KMS-11 (cell line): ENCODE measurements at regions not wholly inside any gene's neighbourhood (a gene's known extent, or its start where the extent isn't known, plus 50 kb on each side); places are given as distances from the start of the nearest gene placed in this dataset.

Experiments used
- H2AFZ ChIP-seq: fragments of 200-600 bp; sonication (generic); 2 replicates; pipeline ENCODE4 v1.6.1; 2016; ENCODE audit warnings: antibody characterized with exemption, mixed run types, low read depth
- H3K27ac ChIP-seq: fragments of 200-600 bp; sonication (generic); 2 replicates; pipeline ENCODE4 v1.6.1; 2016; ENCODE audit warnings: mild to moderate bottlenecking, mixed run types
- H3K27me3 ChIP-seq: fragments of 200-600 bp; sonication (generic); 2 replicates; pipeline ENCODE4 v1.6.1; 2017; ENCODE audit warnings: mild to moderate bottlenecking, low read depth, mixed run types, moderate library complexity; ENCODE audit not compliant: insufficient read depth
- H3K36me3 ChIP-seq: fragments of 200-600 bp; sonication (generic); 2 replicates; pipeline ENCODE4 v1.6.1; 2017; ENCODE audit warnings: mild to moderate bottlenecking, mixed run types; ENCODE audit not compliant: insufficient read depth
- H3K4me1 ChIP-seq: fragments of 200-600 bp; sonication (generic); 2 replicates; pipeline ENCODE4 v1.6.1; 2016; ENCODE audit warnings: mild to moderate bottlenecking, low read depth, mixed run types; ENCODE audit not compliant: poor library complexity, severe bottlenecking
- H3K4me2 ChIP-seq: fragments of 200-600 bp; sonication (generic); 2 replicates; pipeline ENCODE4 v1.7.0; 2016; ENCODE audit warnings: mild to moderate bottlenecking, mixed run types
- H3K4me3 ChIP-seq: fragments of 200-600 bp; sonication (generic); IDR thresholded peaks from 2 replicates; pipeline ENCODE4 v1.6.1; 2017; ENCODE audit warnings: low read depth, low read length, mixed read lengths; ENCODE audit not compliant: insufficient read depth
- H3K79me2 ChIP-seq: fragments of 200-600 bp; sonication (generic); 2 replicates; pipeline ENCODE4 v1.6.1; 2016; ENCODE audit warnings: low read depth, mixed run types; ENCODE audit not compliant: insufficient read depth
- H3K9ac ChIP-seq: fragments of 200-600 bp; sonication (generic); 2 replicates; pipeline ENCODE4 v1.6.1; 2016; ENCODE audit warnings: mild to moderate bottlenecking, mixed run types
- H4K20me1 ChIP-seq: fragments of 200-600 bp; sonication (generic); 2 replicates; pipeline ENCODE4 v1.6.1; 2016; ENCODE audit warnings: mild to moderate bottlenecking, mixed run types; ENCODE audit not compliant: insufficient read depth
- TF ChIP-seq, protein P1 (sequence below): fragments of 200-600 bp; sonication (generic); conservative IDR thresholded peaks from 2 replicates; pipeline ENCODE4 v1.6.1; 2017; ENCODE audit warnings: low read depth, mild to moderate bottlenecking, antibody characterized with exemption, low read length, moderate library complexity, mixed read lengths

DNA sequence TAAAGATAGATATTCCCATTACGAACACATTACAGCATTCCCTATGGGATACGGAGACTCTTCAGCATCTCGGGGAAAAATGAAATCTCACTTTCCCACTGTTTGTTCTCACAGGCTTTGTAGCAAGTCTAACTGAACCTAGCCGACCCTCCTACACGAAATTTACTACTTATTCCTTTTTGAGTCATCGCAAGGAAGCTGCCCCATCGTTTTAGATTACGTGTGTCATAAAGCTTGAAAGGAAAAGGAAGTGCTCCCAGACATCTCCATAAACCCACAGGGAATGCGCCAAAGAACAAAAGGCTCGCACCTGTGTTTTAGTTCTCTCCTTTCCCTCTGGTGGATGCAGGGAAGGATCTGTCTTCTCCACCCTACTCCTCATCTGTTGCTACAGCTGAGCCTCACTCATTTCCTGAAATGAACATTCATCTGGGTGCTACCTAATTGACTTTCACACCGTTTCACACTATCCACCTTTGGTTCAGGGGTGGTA, 76.2 kb upstream of the STK39 start:
- Histone ChIP-seq H3K9ac (no peak overlapping the region), H3K4me1 (peaks cover 11% of the 10 kb centered on the region), H3K27me3 (no peaks in the 10 kb centered on the region), H3K27ac (no peak overlapping the region), H2AFZ (no peak overlapping the region), H3K36me3 (no peaks in the 10 kb centered on the region), H3K79me2 (no peaks in the 10 kb centered on the region), H3K4me2 (no peak overlapping the region), H4K20me1 (no peaks in the 10 kb centered on the region), H3K4me3 (no peak overlapping the region)
- TF ChIP-seq, protein P1, sequence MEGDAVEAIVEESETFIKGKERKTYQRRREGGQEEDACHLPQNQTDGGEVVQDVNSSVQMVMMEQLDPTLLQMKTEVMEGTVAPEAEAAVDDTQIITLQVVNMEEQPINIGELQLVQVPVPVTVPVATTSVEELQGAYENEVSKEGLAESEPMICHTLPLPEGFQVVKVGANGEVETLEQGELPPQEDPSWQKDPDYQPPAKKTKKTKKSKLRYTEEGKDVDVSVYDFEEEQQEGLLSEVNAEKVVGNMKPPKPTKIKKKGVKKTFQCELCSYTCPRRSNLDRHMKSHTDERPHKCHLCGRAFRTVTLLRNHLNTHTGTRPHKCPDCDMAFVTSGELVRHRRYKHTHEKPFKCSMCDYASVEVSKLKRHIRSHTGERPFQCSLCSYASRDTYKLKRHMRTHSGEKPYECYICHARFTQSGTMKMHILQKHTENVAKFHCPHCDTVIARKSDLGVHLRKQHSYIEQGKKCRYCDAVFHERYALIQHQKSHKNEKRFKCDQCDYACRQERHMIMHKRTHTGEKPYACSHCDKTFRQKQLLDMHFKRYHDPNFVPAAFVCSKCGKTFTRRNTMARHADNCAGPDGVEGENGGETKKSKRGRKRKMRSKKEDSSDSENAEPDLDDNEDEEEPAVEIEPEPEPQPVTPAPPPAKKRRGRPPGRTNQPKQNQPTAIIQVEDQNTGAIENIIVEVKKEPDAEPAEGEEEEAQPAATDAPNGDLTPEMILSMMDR = no peak

DNA sequence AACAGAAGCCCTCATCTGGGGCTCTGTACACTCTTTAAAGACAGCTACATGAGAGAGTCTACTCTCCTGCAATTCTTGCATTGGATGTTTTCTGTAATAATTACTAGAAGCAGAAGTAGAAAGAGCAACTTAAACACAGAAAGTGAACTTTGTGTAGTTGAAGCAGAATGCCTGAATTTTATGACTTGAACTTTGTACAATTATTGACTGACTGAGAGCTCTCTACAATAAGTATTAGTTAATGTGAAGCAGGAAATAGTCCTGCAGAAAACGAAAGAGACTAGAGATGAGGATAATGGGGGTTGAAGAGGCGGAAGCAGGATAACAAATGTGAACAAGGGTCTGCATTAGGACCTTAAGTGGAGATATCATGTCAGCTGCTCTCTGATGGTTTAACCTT, 79.2 kb upstream of the STK39 start:
- Histone ChIP-seq H4K20me1 (no peaks in the 10 kb centered on the region), H3K4me1 (peaks cover 15% of the 10 kb centered on the region), H3K27me3 (no peaks in the 10 kb centered on the region), H2AFZ (no peak overlapping the region), H3K36me3 (no peaks in the 10 kb centered on the region), H3K27ac (no peak overlapping the region), H3K9ac (no peak overlapping the region), H3K4me3 (no peak overlapping the region), H3K79me2 (no peaks in the 10 kb centered on the region), H3K4me2 (no peak overlapping the region)
- TF ChIP-seq, protein P1 = no peak

DNA sequence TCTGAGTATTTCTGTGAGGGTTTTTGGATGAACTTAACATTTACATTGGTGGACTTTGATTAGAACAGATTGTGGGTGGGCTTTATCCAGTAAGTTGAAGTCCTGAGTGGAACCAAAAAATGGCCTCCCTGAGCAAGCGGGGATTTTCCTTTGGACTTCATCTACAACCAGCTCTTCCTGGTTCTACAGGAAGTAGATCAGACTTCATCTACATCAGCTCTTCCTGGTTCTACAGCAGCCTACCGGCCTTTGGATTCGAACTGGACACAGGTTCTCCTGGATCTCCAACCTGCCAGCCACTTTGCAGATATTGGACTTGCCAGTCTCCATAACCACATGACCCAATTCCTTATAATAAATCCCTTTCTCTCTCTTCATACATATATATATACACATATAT, 79.9 kb upstream of the STK39 start:
- H3K27me3 ChIP-seq = no peaks in the 10 kb centered on the region
- TF ChIP-seq, protein P1 = no peak
- no peaks in the 10 kb centered on the region for H4K20me1 ChIP-seq
- peaks cover 15% of the 10 kb centered on the region for H3K4me1 ChIP-seq
- H3K4me2 ChIP-seq = no peak overlapping the region
- H3K27ac ChIP-seq = no peak overlapping the region
- no peaks in the 10 kb centered on the region for H3K36me3 ChIP-seq
- no peak overlapping the region for H3K4me3 ChIP-seq
- H3K79me2 ChIP-seq = no peaks in the 10 kb centered on the region
- no peak overlapping the region for H2AFZ ChIP-seq
- no peak overlapping the region for H3K9ac ChIP-seq

DNA sequence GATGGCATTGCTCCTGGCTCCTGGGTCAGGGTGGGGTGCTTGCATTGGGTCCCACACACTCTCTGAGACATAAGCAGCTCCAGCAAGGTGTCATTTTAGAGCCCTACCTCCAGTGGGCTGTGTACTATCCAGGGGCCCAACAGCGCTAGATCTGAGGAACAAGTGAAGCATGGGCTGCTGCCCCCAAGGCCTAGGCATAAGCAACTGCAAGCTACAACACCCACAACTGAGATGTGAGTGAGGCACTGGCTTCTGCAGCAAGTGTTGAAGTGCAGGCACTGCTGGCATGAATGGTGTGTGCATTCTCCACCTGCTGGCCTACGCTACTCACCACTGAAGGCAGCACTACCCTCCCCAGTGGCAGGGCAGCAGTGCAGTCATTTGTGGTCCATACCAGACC, 81.0 kb upstream of the STK39 start:
- Histone ChIP-seq H3K9ac (no peak overlapping the region), H3K27me3 (no peaks in the 10 kb centered on the region)
- TF ChIP-seq, protein P1 = no peak

More for the DNA sequence above, 81.0 kb upstream of the STK39 start:
- Histone ChIP-seq H4K20me1 (no peaks in the 10 kb centered on the region), H3K36me3 (no peaks in the 10 kb centered on the region), H3K79me2 (no peaks in the 10 kb centered on the region), H2AFZ (no peak overlapping the region), H3K4me1 (peaks cover 15% of the 10 kb centered on the region), H3K4me2 (no peak overlapping the region), H3K4me3 (no peak overlapping the region), H3K27ac (no peak overlapping the region)
